Stimulated activated CD4-positive, alpha-beta T cell treated with anti-CD3 and anti-CD28 coated beads, Interleukin-12 subunit alpha, Interleukin-12 subunit beta, amount 100 ng/mL, for 24 hours (primary cell): ENCODE measurements at regions not wholly inside any gene's neighbourhood (a gene's known extent, or its start where the extent isn't known, plus 50 kb on each side); places are given as distances from the start of the nearest gene placed in this dataset.

Source experiments
- DNase-seq, 2 experiments: peaks; one replicate each; pipeline ENCODE4 v3.0.0-alpha.2; 2020; ENCODE audit warnings: low read depth in 2 of 2

DNA sequence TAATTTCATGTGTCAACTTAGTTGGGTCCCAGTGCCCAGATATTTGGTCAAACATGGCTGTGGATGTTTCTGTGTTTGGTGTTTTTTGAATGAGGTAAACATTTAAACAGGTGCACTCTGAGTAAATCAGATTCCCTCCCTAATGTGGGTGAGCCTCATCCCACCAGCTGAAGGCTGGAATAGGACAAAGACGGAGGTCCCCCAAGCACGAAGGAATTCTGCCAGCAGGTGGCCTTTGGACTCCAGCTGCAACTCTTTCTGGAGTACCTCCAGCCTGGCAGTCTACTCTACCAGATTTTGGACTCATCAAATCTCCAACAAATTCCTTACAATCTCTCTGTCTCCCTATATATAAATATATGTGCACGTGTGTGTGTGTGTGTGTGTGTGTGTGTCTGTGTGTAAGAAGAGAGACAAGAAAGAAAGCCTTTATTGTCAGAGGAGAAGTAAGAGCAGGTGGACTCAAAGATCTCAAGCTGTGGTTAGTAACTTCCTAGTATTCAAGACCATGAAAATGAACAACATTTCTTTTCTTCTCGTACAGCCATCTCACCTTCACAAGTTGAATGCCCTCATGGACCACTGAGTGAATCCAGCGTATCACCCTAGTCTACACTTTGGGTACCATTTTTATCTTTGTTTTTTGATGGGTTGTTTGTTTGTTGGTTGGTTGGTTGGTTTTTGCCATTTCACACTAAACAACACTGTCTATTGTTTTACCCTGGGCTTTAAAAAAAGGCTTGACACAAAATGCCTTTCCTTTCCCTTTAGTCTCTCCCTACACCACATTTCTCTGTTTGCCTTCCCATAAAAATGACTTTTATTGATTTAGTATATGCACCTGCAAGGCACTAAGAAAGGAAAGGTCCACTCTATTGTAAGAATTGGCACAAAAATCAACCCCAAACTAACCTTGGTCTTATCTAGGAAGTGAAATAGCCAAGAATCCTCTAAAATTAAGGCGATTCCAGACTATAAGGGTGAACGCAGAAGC, 118.7 kb downstream of the TENT4A start:
- no peak for DNase-seq

DNA sequence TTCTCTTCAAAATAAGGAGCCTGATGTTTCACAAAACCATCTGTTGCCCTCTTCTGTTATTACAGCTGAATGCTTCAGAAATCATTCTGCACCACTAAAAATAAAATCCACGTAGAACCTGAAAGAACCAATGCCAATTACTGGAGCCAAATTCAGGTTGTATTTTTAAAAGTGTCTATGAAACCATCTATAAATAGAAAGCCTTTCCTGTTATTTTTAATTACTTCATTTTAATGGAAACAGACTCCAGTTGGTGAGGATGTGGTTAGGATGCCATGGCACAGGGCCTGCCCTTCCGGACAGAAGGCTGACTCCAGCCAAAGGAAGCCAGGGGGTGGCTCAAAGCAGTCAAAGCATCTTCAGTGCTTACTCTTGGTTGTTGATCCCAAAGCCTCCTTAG, 119.8 kb downstream of the TENT4A start:
- DNase-seq = no peak

DNA sequence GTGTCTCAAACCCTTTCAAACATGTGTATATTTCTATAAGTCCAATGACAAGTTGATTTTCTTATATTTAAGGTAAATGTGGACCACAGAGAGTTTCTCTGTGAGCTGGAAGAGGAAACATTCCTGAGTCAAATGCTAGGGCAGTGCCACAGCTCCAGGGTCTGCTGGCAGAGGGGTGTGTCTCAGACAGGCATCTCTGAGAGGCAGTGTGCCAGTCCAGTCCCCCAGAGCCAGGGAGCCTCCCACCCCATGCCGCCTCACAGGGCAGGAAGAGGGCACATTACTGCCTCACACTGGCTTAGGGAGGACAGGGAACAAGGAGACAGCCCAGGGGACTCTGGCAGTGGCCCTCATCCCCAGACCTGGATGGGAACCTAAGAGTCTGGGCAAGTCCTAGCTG, 120.2 kb downstream of the TENT4A start:
- DNase-seq = no peak

DNA sequence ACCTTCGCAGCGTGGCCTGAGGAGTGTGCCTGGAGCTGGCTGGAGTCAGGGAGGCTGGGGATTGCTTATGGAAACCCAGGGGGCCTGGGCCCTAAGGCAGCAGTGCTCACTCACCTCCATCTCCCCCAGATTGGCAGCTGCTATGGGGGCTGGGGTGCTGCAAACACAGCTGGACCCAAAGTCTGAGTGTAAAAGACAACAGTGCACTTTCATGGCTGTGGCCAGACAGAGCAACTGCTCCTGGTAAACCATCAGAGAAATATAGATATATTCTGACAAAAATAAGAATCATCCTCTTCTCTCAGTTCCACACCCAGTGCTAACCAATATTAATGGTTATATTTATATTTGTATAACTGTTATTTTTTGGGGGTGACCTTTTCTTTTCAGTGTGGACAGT, 123.9 kb downstream of the TENT4A start:
- DNase-seq = no peak

DNA sequence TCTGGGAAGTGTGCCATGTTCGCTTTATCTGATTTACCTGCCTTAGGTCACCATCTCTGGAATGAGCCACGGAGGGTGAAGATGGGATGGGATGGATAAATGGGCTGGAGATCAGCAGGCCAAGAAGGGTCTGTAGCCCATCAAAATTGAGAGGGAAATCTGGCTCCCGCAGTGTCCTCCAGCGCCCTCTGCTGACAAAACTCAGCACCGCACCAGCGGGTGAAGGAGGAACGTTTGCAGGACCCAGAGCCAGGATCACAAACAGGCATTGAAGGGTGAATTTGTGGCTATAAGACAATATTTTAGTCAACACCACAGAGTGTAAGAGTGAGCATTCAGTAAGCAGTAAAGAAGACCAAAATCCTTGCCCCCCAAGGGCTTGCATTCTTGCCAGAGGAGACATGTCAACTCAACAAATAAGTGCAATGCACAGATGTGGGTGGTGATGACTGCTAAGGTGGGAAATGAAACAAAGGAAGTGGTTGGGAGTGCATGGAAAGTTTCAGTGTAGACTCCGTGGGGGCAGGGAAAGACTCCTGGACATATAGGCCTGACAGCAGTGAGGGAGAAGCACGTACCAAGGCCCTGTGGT, 124.4 kb downstream of the TENT4A start:
- peak in 1 of 2 experiments; percentile 26 for DNase-seq

DNA sequence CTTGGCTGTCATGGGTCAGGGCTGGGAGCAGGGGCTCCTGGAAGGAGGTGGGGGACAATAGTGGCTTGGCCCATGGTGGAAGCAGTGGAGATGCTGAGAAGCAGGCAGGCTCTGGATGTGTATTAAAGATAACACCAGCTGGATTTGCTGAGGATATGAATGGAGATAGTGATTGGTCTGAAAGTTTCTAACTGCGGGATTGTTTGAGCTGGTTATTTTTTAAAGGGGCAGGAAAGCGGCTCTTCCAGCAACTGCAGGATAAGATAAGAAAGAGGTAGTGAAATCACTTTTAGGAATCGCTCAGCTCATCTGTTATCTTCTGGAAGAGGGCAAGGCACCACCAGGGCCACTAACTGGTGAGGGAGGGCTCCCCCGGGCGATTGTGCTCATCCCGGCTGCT, 125.5 kb downstream of the TENT4A start:
- no peak for DNase-seq

DNA sequence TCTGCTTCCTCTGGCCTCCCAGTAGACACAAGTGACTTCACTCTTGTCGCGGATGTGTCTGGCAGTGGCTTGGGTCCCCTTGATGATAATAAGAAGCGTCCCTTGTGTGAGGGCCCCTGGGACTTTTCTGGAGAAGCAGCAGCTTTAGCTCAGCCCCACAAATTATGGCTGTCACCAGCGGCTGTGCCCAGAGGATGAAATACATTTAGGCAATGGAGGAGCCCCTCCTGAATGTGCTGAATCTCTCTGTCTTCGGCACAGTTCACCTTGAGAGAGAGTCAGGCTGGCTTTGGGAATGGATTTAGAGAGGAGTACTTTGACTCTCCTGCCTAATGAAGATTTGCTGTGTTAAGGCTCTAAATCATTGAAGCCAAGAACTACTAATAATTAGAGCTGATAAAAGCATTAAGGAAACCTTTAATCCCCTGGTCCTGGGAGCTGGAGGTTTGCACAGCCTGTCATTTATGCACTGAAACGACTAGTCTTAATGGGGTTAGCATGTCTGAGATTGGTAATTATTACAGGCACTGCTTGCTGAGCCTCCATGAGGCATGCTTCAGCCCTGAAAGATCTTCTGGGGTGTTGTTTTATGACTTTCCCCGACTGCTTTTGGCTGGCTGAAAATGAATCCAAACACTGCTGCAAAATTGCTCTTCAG, 127.0 kb downstream of the TENT4A start:
- DNase-seq = no peak

DNA sequence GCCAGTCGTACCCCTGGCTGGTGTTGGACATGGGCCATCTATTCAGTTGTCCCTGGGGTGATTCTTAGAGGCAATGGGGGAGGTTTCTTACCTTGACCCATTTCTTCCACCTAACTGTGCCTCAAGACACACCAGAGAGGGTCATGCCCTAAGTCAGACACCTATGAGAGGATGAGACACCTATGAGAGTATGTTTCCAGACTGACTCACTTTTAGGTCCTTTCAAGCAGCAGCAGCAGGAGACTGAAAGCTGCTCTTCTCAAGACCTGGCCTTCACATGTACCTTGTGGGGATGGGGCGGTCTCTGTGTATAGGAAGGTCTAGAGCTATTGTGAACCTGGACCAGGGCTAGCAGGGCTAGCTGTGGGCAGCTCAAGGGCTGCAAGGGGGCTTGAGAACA, 130.1 kb downstream of the TENT4A start:
- DNase-seq = no peak

DNA sequence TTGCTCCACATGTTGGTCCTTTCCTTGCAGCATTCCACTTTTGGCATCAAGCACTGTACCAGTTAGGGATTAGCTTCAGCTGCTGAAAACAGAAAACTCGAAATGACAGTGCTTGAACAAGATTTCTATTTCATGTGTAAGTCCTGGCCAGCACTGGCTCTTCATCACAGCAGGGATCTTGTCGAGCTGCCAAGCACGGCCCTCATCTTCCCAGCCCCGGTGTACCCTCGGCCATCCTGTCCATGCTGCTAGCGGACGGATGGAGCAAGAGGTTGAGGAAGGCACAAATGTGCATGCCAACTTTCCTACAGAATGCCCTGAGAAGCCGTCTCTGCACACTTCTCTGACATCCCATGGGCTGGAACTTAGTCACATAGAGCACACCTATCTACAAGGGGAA, 130.6 kb downstream of the TENT4A start:
- no peak for DNase-seq

DNA sequence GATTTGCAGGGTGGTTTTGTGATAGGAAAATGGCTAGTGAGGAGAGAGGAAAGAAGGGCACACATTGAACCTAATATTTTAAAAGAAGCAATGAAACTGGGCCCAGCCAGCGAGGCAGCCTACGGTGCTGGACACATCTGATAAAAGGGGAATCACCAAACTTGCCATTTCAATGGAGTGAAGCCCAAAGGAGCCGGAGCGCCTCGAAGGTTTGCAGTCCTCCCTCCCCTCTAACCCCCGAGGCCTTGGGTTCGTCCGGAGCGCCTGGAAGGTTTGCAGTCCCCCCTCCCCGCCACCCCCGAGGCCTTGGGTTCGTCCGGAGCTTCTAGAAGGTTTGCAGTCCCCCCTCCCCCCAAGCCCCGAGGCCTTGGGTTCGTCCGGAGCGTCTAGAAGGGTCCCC, 132.6 kb downstream of the TENT4A start:
- no peak for DNase-seq

DNA sequence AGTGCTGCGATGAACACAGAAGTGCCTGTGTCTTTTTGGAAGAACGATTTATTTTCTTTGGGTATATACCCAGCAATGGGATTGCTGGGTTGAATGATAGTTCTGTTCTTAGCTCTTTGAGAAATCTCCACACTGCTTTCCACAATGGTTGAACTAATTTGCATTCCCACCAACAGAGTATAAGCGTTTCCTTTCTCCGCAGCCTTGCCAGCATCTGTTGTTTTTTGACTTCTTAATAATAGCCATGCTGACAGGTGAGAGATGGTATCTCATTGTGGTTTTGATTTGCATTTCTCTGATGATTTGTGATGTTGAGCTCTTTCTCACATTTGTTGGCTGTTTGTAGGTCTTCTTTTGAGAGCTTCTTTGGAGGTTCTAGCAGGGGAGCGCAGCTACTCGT, 134.6 kb downstream of the TENT4A start:
- no peak for DNase-seq

DNA sequence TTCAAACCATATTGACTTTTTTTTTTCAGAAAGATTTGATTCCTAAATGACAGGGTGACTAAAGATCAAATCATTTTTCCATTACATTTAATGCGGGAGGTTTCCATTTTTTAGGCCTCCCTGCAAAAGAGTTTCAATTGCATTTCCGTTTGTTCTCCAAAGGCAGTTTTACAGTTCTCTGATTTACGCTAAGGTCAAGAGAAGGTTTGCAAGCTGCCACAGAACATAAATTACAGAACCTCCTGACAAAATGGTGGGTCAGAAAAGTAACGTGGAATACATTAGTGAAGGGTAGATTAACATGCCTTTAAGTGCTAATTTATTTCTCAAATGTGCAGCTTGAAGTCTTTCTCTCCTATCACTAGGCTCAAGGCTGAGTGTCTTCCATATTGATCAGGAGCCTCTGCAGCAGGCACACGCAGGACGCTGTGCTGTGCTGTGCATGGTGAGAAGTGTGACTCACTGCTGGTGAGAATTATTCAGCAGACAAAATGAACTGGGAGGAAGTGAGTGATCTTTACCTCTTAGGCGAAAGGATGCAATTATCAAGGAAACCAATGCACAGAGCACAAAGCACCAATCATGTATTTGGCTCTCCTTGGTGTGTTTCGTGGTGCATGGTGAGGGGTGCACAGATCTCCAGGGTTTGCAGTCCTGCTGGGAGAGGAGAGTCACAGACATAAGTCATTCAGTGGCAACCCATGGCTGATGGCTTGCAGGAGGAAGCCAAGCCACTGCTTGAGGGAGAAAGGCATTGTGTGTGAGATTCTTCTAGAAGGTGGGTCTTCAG, 136.3 kb downstream of the TENT4A start:
- DNase-seq = no peak

DNA sequence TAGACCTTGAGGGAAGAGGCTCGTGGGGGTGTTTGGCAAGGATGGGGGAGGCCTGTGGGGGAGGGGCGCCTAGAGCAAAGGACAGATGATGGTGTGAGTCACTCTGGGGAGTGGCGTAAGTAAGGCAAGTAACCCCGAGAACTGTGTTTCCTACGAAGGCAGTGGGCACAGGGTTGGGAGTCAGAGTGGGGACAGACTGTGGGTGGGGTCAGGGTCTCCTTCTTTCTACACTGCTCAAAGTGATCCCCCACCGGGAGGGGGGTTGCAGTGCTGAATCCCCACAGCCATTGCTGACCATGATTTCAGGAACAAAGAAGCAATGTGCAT, 136.8 kb downstream of the TENT4A start:
- DNase-seq = no peak

DNA sequence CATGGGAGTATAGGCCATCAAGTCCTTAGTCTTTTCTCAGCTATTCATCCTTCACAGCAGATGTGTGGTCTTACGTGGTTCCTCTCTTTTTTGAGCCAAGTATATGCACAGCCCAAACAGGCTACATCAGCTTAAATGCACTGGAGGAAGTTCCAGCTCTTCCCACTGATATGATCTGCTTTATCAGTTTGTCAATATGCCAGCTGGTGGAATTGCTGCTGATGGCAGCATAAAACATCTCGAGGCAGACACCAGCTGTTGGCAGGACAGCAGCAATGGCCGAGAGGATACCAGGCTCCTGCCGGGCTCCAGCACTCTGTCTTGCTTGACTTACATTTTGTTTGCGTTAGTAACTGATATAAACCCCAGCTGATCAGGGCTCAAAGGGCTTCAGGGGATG, 143.4 kb downstream of the TENT4A start:
- no peak for DNase-seq

DNA sequence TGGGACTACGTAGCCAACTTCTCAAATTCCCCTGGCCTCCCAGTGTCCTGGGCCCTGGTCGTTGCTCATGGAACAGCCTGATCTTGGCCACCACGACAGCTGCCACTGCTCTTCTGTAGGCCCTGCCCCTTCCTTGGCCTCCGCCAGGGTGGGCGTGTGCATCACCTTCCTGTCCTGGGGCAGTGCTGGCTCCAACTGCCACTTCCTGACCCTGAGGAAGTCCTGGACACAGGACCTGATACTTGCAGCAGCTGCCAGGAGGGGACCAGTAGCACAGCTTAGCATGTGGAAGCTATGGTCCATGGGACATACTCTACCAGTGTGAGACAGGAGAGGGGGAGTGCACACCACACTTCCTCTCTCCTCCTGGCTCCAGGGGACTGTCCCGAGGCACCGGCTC, 145.2 kb downstream of the TENT4A start:
- no peak for DNase-seq

DNA sequence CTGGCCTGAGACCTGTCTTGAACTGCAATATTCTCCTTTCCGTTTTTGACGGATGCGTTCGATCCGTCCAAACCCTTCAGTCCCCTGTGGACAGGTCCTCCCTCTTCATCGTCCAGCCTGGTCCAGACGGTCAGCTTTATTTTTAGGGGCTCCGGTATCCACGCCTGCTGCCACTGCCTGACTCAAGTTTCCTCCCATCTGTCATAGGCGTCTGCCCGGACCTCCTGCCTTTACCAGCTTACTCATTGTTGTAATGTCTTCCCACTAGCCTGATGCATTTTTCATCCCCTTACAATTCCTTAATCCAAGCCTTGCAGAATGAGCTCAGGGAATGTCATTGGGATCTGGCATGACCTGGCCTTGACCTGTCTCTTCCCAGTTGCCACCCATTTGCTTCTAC, 145.8 kb downstream of the TENT4A start:
- no peak for DNase-seq

DNA sequence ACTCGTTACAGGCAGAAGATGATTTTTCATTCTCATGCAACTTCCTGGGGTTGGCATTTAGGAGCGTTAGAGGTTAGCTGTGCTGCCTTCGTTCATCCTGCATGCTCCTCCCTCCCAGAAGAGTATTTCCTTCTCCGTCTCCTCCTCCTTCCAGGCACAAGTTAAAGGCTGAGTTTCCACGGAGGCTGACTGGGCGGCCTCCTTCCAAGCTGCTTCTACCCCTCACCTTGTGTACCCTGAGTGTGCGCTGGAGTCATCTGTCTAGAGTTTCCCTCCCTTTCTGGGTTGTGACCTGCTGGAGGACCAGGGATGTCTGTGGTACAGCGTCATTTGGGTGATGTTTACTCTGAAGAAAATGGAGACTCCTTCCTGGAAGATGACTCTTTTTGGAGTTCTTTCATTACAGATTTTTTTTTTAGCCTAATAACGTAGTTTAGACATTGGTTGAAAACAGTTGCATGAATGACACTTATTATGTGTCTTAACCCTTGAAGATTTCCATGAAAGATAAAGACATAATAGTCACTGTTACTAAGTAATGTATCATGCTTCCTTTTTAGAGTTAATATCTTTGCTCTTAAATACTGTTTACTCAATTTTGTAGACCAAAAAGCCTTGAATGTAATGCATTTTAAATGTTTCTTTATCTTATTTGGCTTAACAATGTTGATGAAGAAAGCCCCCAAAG, 146.9 kb downstream of the TENT4A start:
- DNase-seq = no peak

DNA sequence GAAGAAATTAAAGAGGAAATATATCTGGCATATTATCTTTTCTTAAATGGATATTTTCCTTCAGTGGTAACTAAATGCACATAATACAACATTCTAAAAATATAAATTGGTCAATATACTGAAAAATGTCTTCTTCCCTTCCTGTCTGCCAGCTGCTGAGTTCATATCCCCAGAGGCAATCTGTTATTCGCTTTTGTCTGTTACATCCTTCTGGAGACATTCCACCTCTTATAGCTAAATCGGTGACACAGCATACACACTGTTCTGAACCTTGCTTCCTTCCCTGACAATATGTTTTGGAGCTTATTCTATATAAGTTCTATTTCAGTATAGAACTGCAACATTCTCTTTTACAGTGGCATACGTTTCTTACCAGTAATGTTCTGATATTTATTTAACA, 147.8 kb downstream of the TENT4A start:
- no peak for DNase-seq

DNA sequence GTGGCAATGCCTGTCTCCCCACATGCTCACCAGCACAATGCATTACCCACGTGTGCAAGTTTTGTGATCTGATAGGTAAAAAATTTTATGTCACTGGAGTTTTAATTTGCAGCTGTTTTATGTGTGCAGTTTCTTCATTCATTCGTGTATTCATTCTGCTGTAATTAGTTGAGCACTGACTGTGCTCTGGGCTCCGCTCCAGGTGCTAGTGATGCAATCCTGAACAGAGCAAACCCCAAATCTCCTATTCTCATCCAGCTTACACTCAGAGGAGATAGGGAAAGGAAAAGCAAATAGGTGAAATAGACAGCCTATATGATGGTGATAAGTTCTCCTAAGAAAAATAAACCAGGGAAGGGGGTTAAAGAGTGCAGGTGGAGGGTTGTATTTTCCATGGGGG, 148.4 kb downstream of the TENT4A start:
- DNase-seq = no peak

DNA sequence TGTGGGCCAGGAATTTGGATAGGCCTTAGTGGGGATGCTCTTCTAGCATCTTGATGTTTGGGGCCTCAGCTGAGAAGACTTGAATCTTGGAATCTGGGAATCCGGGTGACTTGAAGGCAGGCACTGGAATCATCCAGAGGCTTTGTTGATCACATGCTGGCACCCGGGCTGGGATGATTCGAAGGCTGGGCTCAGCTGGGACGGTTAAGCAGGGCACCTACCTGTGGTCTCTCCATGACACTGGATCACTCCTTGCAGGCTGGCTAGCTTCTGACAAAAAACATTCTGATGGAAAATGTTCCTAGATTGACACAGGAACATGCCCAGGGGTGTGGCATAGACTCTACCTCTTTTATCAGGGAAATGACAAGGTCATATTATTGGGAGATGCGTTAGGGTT, 149.1 kb downstream of the TENT4A start:
- no peak for DNase-seq

DNA sequence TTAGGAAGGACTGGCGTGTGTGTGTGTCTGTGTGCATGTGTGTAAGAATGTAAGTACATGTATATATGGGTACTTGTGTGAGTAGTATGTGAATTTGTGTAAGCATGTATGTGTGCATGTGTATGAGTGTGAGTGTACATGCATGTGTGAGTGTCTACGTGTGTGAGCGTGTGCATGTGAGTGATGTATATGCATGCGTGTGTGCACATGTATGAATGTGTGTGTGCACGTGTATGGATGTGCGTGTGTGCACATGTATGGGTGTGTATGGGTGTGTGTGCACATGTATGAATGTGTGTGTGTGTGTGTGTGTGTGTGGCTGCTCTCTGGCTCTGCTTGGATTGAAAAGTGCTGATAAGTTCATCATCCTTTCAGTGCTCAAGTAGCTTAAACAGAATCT, 154.5 kb downstream of the TENT4A start:
- DNase-seq = no peak

DNA sequence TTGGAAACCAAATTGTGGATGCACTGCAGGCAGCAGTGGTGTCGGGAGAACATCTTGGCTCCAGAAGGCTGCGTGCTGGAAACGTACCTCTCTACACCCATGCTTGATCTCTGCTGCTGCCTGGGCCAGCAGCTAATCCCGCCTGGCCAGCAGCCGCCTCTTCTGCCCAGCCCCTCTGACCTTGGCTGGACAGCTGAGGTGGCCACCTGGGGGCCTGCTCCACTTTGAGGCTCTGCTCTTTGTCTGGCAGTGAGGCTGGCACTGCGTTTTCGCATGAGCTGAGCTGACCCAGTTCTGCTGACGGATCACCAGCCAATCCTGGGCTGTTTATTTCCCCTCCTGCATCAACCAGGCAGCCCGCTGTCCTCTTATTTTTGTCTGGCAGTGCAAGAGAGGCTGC, 154.9 kb downstream of the TENT4A start:
- DNase-seq = no peak
